Endodermal cell (in vitro differentiated cells): ENCODE measurements at regions not wholly inside any gene's neighbourhood (a gene's known extent, or its start where the extent isn't known, plus 50 kb on each side); places are given as distances from the start of the nearest gene placed in this dataset.
"Not testable (repeated sequence)": the region's sequence is repeated elsewhere in the genome, so short reads cannot be mapped to it uniquely, and the experiment has no call there.

Source experiments
- DNase-seq: peaks from one replicate; pipeline ENCODE4 v3.0.0-alpha.2; 2017
- H3K27ac ChIP-seq: 2 replicates; pipeline ENCODE4 v1.5.1; 2013; ENCODE audit warnings: mild to moderate bottlenecking, low read depth, low read length, moderate library complexity
- H3K27me3 ChIP-seq: 2 replicates; pipeline ENCODE4 v1.6.1; 2013; ENCODE audit warnings: mild to moderate bottlenecking, low read length, moderate library complexity; ENCODE audit not compliant: insufficient read depth, control insufficient read depth, poor library complexity, severe bottlenecking
- H3K36me3 ChIP-seq: 2 replicates; pipeline ENCODE4 v1.7.0; 2013; ENCODE audit warnings: mild to moderate bottlenecking, low read length, moderate library complexity; ENCODE audit not compliant: control insufficient read depth, insufficient read depth
- H3K4me1 ChIP-seq: one replicate; pipeline ENCODE4 v1.7.0; 2013; ENCODE audit warnings: low read length; ENCODE audit not compliant: control insufficient read depth, insufficient read depth
- H3K4me3 ChIP-seq: 2 replicates; pipeline ENCODE4 v1.5.1; 2013; ENCODE audit warnings: mild to moderate bottlenecking, low read length, moderate library complexity
- H3K9ac ChIP-seq: 2 replicates; pipeline ENCODE4 v1.6.1; 2013; ENCODE audit warnings: mild to moderate bottlenecking, low read length, moderate library complexity; ENCODE audit not compliant: poor library complexity, severe bottlenecking; ENCODE audit errors: extremely low read depth
- H3K9me3 ChIP-seq: 2 replicates; pipeline ENCODE4 v1.6.1; 2013; ENCODE audit warnings: mild to moderate bottlenecking, low read length, moderate library complexity; ENCODE audit not compliant: control insufficient read depth
- H3K27ac Mint-ChIP-seq: 2 replicates; pipeline ENCODE4 v1.8.0; 2020; ENCODE audit warnings: mixed read lengths
- H3K27me3 Mint-ChIP-seq: 2 replicates; pipeline ENCODE4 v1.8.0; 2021; ENCODE audit warnings: mild to moderate bottlenecking, mixed read lengths; ENCODE audit not compliant: insufficient read depth
- H3K36me3 Mint-ChIP-seq: 2 replicates; pipeline ENCODE4 v1.8.0; 2020; ENCODE audit warnings: low read depth, mixed read lengths
- H3K4me1 Mint-ChIP-seq: 2 replicates; pipeline ENCODE4 v1.8.0; 2020; ENCODE audit warnings: mixed read lengths
- H3K4me3 Mint-ChIP-seq: 2 replicates; pipeline ENCODE4 v1.8.0; 2020; ENCODE audit warnings: mild to moderate bottlenecking, moderate library complexity, mixed read lengths
- H3K9me3 Mint-ChIP-seq: 2 replicates; pipeline ENCODE4 v1.8.0; 2020; ENCODE audit warnings: mild to moderate bottlenecking, mixed read lengths
- WGBS, 2 experiments: methylation state at CpG; one replicate each; pipeline versions ENCODE4 v1.1.5 to v1.1.7; 2013; ENCODE audit warnings: missing lambda C conversion rate in 2 of 2, mixed read lengths in 1 of 2; ENCODE audit not compliant: insufficient coverage in 1 of 2, insufficient read length in 1 of 2; 5-methylcytosine and 5-hydroxymethylcytosine counted together
- TF ChIP-seq, protein P1 (sequence below): fragments of 200-600 bp; sonication (generic); conservative IDR thresholded peaks from 2 replicates; pipeline ENCODE4 v1.5.0; 2021; ENCODE audit warnings: antibody characterized with exemption, mild to moderate bottlenecking

DNA sequence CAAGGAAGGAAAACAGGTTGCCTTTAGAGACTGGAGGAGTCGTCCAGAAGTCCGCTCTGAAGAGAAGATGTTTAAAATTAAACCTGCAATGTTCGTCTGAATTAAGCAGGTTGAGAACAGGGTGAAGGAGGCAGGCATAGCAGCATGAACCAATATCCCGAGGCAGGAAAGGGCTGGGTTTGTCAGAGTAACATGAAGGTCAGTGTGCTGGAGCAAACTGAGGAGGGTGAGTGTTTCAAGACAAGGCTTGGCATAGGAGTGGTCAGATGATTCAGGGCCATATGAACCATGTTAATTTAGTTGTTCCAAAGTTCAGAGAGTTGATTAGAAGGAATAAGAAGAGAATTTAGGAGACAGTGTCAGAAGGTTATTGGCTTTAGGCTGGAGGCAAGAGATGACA lies 93.3 kb downstream of the UTRN start:
- TF ChIP-seq, protein P1, sequence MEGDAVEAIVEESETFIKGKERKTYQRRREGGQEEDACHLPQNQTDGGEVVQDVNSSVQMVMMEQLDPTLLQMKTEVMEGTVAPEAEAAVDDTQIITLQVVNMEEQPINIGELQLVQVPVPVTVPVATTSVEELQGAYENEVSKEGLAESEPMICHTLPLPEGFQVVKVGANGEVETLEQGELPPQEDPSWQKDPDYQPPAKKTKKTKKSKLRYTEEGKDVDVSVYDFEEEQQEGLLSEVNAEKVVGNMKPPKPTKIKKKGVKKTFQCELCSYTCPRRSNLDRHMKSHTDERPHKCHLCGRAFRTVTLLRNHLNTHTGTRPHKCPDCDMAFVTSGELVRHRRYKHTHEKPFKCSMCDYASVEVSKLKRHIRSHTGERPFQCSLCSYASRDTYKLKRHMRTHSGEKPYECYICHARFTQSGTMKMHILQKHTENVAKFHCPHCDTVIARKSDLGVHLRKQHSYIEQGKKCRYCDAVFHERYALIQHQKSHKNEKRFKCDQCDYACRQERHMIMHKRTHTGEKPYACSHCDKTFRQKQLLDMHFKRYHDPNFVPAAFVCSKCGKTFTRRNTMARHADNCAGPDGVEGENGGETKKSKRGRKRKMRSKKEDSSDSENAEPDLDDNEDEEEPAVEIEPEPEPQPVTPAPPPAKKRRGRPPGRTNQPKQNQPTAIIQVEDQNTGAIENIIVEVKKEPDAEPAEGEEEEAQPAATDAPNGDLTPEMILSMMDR: no peak
- WGBS, 2 experiments: 74 to 80% methylated on average over 4 of the region's 4 CpGs
- Histone ChIP-seq H3K9ac (no peak overlapping the region), H3K9me3 (peaks cover 22% of the 10 kb centered on the region), H3K27me3 (no peaks in the 10 kb centered on the region), H3K4me1 (no peaks in the 10 kb centered on the region), H3K4me3 (no peak overlapping the region), H3K36me3 (no peaks in the 10 kb centered on the region), H3K27ac (no peak overlapping the region)
- Mint-ChIP-seq H3K27ac (no peak overlapping the region), H3K36me3 (peaks cover 17% of the 10 kb centered on the region), H3K4me1 (peaks cover 6% of the 10 kb centered on the region), H3K27me3 (no peaks in the 10 kb centered on the region), H3K4me3 (no peak overlapping the region), H3K9me3 (peaks cover 23% of the 10 kb centered on the region)
- DNase-seq: no peak

DNA sequence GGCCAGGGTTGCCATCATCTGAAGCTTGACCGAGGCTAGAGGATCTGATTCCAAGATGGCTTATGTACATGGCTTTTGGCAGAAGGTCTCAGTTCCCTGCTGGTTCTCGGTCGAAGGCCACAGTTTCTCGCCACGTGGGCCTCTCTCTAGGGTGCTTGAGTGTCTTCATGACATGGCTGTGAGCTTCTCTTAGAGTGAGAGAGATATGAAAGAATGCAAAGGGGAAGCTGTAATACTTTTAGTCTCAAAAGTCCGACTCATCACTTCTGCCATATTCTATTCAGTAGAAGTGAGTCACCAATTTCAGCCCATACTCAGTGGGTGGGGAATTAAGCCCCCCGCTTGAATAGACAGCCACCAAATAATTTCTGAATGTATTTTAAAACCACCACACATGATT lies 94.2 kb downstream of the UTRN start:
- 96 to 97% methylated on average over 5 to 7 of the region's 7 CpGs for WGBS, 2 experiments
- Mint-ChIP-seq H3K9me3 (peaks cover 25% of the 10 kb centered on the region), H3K27me3 (no peaks in the 10 kb centered on the region), H3K27ac (no peak overlapping the region), H3K4me3 (no peak overlapping the region), H3K4me1 (peaks cover 6% of the 10 kb centered on the region), H3K36me3 (peaks cover 17% of the 10 kb centered on the region)
- TF ChIP-seq, protein P1: no peak
- H3K9ac ChIP-seq: no peak overlapping the region
- H3K9me3 ChIP-seq: peaks cover 22% of the 10 kb centered on the region
- no peaks in the 10 kb centered on the region for H3K4me1 ChIP-seq
- no peaks in the 10 kb centered on the region for H3K36me3 ChIP-seq
- no peak overlapping the region for H3K27ac ChIP-seq
- no peaks in the 10 kb centered on the region for H3K27me3 ChIP-seq
- no peak for DNase-seq
- H3K4me3 ChIP-seq: no peak overlapping the region

DNA sequence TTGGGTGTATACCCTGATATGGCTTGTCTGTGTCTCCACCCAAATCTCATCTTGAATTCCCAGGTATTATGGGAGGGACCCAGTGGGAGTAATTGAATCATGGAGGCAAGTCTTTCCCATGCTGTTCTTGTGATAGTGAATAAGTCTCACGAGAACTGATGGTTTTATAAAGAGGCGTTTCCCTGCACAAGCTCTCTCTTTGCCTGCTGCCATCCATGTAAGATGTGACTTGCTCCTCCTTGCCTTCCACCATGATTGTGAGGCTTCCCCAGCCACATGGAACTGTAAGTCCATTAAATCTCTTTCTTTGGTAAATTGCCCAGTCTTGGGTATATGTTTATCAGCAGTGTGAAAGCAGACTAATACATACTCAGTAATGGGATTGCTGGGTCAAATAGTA lies 96.4 kb downstream of the UTRN start:
- 100% methylated on average over 1 to 2 of the region's 2 CpGs for WGBS, 2 experiments

DNA sequence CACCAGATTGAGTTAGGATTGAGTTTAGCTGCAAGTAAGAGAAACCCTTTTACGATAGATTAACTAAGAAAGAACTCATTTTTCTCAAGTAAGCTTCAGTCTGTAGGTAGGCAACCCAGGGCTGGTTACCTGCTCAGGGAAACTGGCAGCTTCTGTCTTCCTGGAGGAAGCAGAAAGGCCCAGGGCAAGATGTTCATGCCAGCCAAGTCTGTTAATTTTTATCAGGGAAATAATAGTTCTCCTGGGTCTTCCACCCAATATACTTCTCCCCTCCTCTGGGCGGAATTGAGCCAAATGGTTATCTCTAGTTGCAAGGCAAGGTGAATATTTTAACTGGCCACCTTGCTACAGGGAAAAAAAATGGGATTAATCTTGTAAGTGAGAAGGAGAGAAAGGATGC lies 98.2 kb downstream of the UTRN start:
- no peaks in the 10 kb centered on the region for H3K36me3 ChIP-seq
- no peak overlapping the region for H3K4me3 ChIP-seq
- no peak overlapping the region for H3K9ac ChIP-seq
- no peak overlapping the region for H3K27ac Mint-ChIP-seq
- no peaks in the 10 kb centered on the region for H3K27me3 Mint-ChIP-seq
- TF ChIP-seq, protein P1: no peak
- H3K27ac ChIP-seq: no peak overlapping the region
- H3K9me3 Mint-ChIP-seq: peaks cover 25% of the 10 kb centered on the region
- WGBS, 2 experiments: 98 to 100% methylated on average over 1 to 2 of the region's 2 CpGs
- no peaks in the 10 kb centered on the region for H3K27me3 ChIP-seq
- H3K4me1 ChIP-seq: no peaks in the 10 kb centered on the region
- peaks cover 17% of the 10 kb centered on the region for H3K36me3 Mint-ChIP-seq
- H3K4me1 Mint-ChIP-seq: peaks cover 2% of the 10 kb centered on the region
- peaks cover 22% of the 10 kb centered on the region for H3K9me3 ChIP-seq
- H3K4me3 Mint-ChIP-seq: no peak overlapping the region
- DNase-seq: no peak

More for the DNA sequence above, 96.4 kb downstream of the UTRN start:
- H3K4me1 ChIP-seq, H3K27ac Mint-ChIP-seq, H3K4me3 Mint-ChIP-seq, H3K4me1 Mint-ChIP-seq, H3K27me3 Mint-ChIP-seq, DNase-seq, H3K27me3 ChIP-seq, H3K27ac ChIP-seq, H3K4me3 ChIP-seq, H3K9ac ChIP-seq, H3K36me3 ChIP-seq: not testable (repeated sequence)
- Mint-ChIP-seq H3K36me3 (peaks cover 17% of the 10 kb centered on the region), H3K9me3 (peaks cover 25% of the 10 kb centered on the region)
- peaks cover 22% of the 10 kb centered on the region for H3K9me3 ChIP-seq
